ENCODE measurements at regions not wholly inside any gene's neighbourhood (a gene's known extent, or its start where the extent isn't known, plus 50 kb on each side); places are given as distances from the start of the nearest gene placed in this dataset.

DNA sequence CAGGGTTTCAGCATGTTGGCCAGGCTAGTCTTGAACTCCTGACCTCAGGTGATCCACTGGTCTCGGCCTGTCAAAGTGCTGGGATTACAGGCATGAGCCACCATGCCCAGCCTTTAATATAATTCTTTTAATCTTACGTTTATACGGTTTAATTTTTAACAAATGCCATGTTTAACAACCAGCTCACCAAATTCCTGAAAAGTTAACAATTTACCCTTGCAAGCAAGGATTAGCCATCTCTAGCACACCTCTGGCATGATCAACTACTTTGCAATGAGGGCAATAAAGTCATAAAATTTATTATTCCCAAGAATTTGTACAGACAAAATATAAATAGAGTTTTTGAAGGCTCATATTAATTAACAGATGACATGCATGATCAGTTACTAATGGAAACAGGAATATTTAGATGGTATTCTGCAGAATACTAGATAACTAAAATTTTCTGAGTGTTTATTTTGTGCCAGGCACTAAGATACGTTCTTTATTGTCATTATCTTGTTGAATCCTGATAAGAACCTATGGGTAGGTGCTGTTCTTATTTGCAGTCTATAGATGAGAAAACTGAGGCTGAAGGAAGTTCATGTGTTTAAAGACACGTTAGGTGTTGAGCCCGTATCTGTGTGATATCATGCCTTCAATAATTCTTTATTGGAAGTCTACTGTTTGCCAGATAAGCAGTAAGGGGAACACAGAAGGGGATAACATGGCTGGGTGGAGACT is 190.1 kb downstream of the CDCA7 start:
- no peaks in the 10 kb centered on the region for H3K27me3 ChIP-seq (ENCODE audit: control insufficient read depth in 1 of 2, insufficient read depth in 2 of 2, low read length in 2 of 2)
- H3K36me3 ChIP-seq (replicated peaks in 1 of 2; ENCODE audit: control insufficient read depth in 1 of 2, insufficient read depth in 2 of 2, low read length in 2 of 2), result no peaks in the 10 kb centered on the region
- DNase-seq (ENCODE audit: low spot score) (no peak), FAIRE-seq (no peak), ATAC-seq (no peak)
- H3K4me3 ChIP-seq (replicated peaks in 1 of 3; ENCODE audit: insufficient read depth in 1 of 3, low read depth in 2 of 3, low read length in 3 of 3), result no peak overlapping the region
- H3K4me2 ChIP-seq (ENCODE audit: low read depth, low read length), result no peak overlapping the region
- 0 out of 2 replicates have a peak, but pooled peaks cover 12% of the 10 kb centered on the region for H3K4me1 ChIP-seq (ENCODE audit: insufficient read depth, low read length)
- no peaks in the 10 kb centered on the region for H3K79me2 ChIP-seq (ENCODE audit: insufficient read depth, low read length)
- H2AFZ ChIP-seq (ENCODE audit: low read length), result no peak overlapping the region
- 20% methylated on average over 6 of the region's 6 CpGs for WGBS (ENCODE audit: low lambda C conversion rate)
- H4K20me1 ChIP-seq (ENCODE audit: insufficient read depth, low read length), result no peaks in the 10 kb centered on the region; the same call in 1 of the 2 replicates
- intact Hi-C loops (cut with micrococcal nuclease; ENCODE audit: unreplicated experiment) (no loop called here), in situ Hi-C loops (cut with HindIII; ENCODE audit: extremely low pct_ligation_motif_present, low pct_unique_long_range_greater_than_20kb) (no loop called here)
- H3K27ac ChIP-seq (ENCODE audit: extremely low read length, insufficient read depth, low read length), result no peak overlapping the region
- TF ChIP-seq MAFK (conservative IDR thresholded peaks at IDR 0.05 in 1 of 2, IDR thresholded peaks at IDR 0.05 in 1 of 2; ENCODE audit: low read length in 2 of 2) (no peak), XRCC5 (optimal IDR thresholded peaks at IDR 0.05; ENCODE audit: low read length) (no peak)
- no TSS peak for BruUV-seq (replicated peaks)
- ChIA-PET POLR2A (no interaction called here), CTCF (ENCODE audit: low intra/inter-chr PET ratio, low total read pairs) (no interaction called here)
- H3K9ac ChIP-seq (ENCODE audit: insufficient read depth, low read depth, low read length), result no peak overlapping the region
- H3K9me3 ChIP-seq (ENCODE audit: low read length), result no peaks in the 10 kb centered on the region

- H3K4me1 ChIP-seq (ENCODE audit: insufficient read depth, low read length), result 0 out of 2 replicates have a peak, but pooled peaks cover 12% of the 10 kb centered on the region
- no peaks in the 10 kb centered on the region for H3K36me3 ChIP-seq (replicated peaks in 1 of 2; ENCODE audit: control insufficient read depth in 1 of 2, insufficient read depth in 2 of 2, low read length in 2 of 2)
- WGBS (ENCODE audit: low lambda C conversion rate), result 30% methylated on average over 3 of the region's 3 CpGs
- ChIA-PET POLR2A (no interaction called here), CTCF (ENCODE audit: low intra/inter-chr PET ratio, low total read pairs) (no interaction called here)
- H3K27ac ChIP-seq (ENCODE audit: extremely low read length, insufficient read depth, low read length), result no peak overlapping the region
- no peak overlapping the region for H3K9ac ChIP-seq (ENCODE audit: insufficient read depth, low read depth, low read length)
- intact Hi-C loops (cut with micrococcal nuclease; ENCODE audit: unreplicated experiment), result no loop called here
- FAIRE-seq, result no peak
- H3K4me2 ChIP-seq (ENCODE audit: low read depth, low read length), result no peak overlapping the region
- no peaks in the 10 kb centered on the region for H4K20me1 ChIP-seq (ENCODE audit: insufficient read depth, low read length)
- in situ Hi-C loops (cut with HindIII; ENCODE audit: extremely low pct_ligation_motif_present, low pct_unique_long_range_greater_than_20kb), result no loop called here
- no peaks in the 10 kb centered on the region for H3K79me2 ChIP-seq (ENCODE audit: insufficient read depth, low read length)
- H3K4me3 ChIP-seq (replicated peaks in 1 of 3; ENCODE audit: insufficient read depth in 1 of 3, low read depth in 2 of 3, low read length in 3 of 3), result no peak overlapping the region
- no peak overlapping the region for H2AFZ ChIP-seq (ENCODE audit: low read length)
- H3K9me3 ChIP-seq (ENCODE audit: low read length), result no peaks in the 10 kb centered on the region
- no peak for ATAC-seq
- no peak for DNase-seq (ENCODE audit: low spot score)
- no peaks in the 10 kb centered on the region for H3K27me3 ChIP-seq (ENCODE audit: control insufficient read depth in 1 of 2, insufficient read depth in 2 of 2, low read length in 2 of 2)
- BruUV-seq (replicated peaks), result no TSS peak
- TF ChIP-seq U2AF2 (IDR thresholded peaks at IDR 0.05; ENCODE audit: low read depth, low read length) (no peak), ZNF430 (CRISPR knock-in tag; IDR thresholded peaks at IDR 0.05) (no peak), CEBPZ (IDR thresholded peaks at IDR 0.05; ENCODE audit: low read length) (no peak), ZNF460 (CRISPR knock-in tag; IDR thresholded peaks at IDR 0.05; ENCODE audit: borderline replicate concordance) (no peak), ZEB1 (IDR thresholded peaks at IDR 0.05; ENCODE audit: insufficient replicate concordance, low read depth) (no peak), ZNF337 (CRISPR knock-in tag; IDR thresholded peaks at IDR 0.05; ENCODE audit: borderline replicate concordance, low read depth) (no peak), SRSF1 (optimal IDR thresholded peaks at IDR 0.05; ENCODE audit: low read depth, low read length) (no peak), ATF7 (IDR thresholded peaks at IDR 0.05) (no peak), ATF7 (CRISPR knock-in tag; IDR thresholded peaks at IDR 0.05) (no peak), ZNF572 (CRISPR knock-in tag; IDR thresholded peaks at IDR 0.05) (no peak), ZBTB20 (CRISPR knock-in tag; IDR thresholded peaks at IDR 0.05; ENCODE audit: borderline replicate concordance, low read depth) (no peak), PRPF4 (IDR thresholded peaks at IDR 0.05; ENCODE audit: low read depth, low read length, poor library complexity, severe bottlenecking) (no peak)
- TF ChIP-seq, protein P1, sequence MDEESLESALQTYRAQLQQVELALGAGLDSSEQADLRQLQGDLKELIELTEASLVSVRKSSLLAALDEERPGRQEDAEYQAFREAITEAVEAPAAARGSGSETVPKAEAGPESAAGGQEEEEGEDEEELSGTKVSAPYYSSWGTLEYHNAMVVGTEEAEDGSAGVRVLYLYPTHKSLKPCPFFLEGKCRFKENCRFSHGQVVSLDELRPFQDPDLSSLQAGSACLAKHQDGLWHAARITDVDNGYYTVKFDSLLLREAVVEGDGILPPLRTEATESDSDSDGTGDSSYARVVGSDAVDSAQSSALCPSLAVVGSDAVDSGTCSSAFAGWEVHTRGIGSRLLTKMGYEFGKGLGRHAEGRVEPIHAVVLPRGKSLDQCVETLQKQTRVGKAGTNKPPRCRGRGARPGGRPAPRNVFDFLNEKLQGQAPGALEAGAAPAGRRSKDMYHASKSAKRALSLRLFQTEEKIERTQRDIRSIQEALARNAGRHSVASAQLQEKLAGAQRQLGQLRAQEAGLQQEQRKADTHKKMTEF (CRISPR knock-in tag; IDR thresholded peaks at IDR 0.05), result no peak
These were observed 190.7 kb downstream of the CDCA7 start for GRCh38 chr2:173545364-173545763.

All from HepG2 (cell line).